Fibroblast of villous mesenchyme (primary cell): ENCODE measurements at regions not wholly inside any gene's neighbourhood (a gene's known extent, or its start where the extent isn't known, plus 50 kb on each side); places are given as distances from the start of the nearest gene placed in this dataset.

Experiments
- DNase-seq: peaks from one replicate; pipeline ENCODE4 v3.0.0-alpha.2; 2010; ENCODE audit warnings: low read depth
- H3K4me3 ChIP-seq: 2 replicates; pipeline ENCODE4 v1.5.1; 2011; ENCODE audit warnings: low read depth, mild to moderate bottlenecking, low read length
- TF ChIP-seq, protein P1 (sequence below): IDR thresholded peaks from 2 replicates; pipeline ENCODE4 v1.5.1; 2012; ENCODE audit warnings: low read depth, mild to moderate bottlenecking, low read length; ENCODE audit not compliant: insufficient read depth

- TF ChIP-seq, protein P1, sequence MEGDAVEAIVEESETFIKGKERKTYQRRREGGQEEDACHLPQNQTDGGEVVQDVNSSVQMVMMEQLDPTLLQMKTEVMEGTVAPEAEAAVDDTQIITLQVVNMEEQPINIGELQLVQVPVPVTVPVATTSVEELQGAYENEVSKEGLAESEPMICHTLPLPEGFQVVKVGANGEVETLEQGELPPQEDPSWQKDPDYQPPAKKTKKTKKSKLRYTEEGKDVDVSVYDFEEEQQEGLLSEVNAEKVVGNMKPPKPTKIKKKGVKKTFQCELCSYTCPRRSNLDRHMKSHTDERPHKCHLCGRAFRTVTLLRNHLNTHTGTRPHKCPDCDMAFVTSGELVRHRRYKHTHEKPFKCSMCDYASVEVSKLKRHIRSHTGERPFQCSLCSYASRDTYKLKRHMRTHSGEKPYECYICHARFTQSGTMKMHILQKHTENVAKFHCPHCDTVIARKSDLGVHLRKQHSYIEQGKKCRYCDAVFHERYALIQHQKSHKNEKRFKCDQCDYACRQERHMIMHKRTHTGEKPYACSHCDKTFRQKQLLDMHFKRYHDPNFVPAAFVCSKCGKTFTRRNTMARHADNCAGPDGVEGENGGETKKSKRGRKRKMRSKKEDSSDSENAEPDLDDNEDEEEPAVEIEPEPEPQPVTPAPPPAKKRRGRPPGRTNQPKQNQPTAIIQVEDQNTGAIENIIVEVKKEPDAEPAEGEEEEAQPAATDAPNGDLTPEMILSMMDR: no peak
- DNase-seq: peak; percentile 8
- H3K4me3 ChIP-seq: no peak overlapping the region
These were observed 304.1 kb upstream of the NR5A2 start for GRCh38 chr1:199723250-199723956.

GRCh38 chr1:199724049-199724448, 303.5 kb upstream of the NR5A2 start:
- TF ChIP-seq, protein P1: no peak
- H3K4me3 ChIP-seq: no peak overlapping the region
- DNase-seq: no peak

- no peak for DNase-seq
These were observed 302.4 kb upstream of the NR5A2 start for GRCh38 chr1:199725002-199725565.

DNA sequence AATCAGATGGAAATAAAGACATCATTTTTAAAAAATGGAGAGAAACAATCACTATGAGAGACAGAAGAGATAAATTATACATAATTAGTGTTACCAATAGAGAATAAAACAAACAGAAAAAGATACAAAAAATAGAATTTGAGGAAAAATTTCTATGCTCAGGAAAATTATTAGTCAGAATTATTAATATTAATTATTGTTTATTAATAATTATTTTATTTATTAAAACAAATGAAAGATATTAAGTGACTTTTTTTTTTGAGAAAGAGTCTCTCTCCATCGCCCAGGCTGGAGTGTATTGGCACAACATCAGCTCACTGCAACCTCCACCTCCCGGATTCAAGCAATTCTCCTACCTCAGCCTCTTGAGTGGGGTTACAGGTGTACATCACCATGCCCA, 299.8 kb upstream of the NR5A2 start:
- DNase-seq: no peak
- TF ChIP-seq, protein P1: no peak
- H3K4me3 ChIP-seq: no peak overlapping the region

More at GRCh38 chr1:199725002-199725565, 302.4 kb upstream of the NR5A2 start:
- H3K4me3 ChIP-seq: no peak overlapping the region
- TF ChIP-seq, protein P1: no peak

DNA sequence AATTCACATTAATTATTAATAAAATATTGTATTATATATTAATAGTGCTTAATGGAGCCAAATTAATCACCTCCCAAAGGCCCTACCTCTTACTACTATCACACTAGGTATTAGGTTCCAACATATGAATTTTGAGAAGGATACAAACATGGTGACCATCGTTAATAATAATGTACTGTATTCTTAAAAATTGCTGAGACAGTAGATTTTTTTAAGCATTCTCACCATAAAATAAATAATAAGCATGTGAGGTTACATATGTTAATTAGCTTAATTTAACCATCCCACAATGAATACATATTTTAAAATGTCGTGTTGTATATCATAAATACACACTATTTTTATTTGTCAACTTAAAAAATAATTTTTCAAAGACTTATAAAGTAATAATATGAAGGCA, 299.2 kb upstream of the NR5A2 start:
- DNase-seq: no peak
- H3K4me3 ChIP-seq: no peak overlapping the region
- TF ChIP-seq, protein P1: no peak

GRCh38 chr1:199733125-199733524, 294.4 kb upstream of the NR5A2 start:
- TF ChIP-seq, protein P1: no peak
- H3K4me3 ChIP-seq: no peak overlapping the region
- no peak for DNase-seq
